Transverse colon (tissue), 4 donors: ENCODE measurements at regions not wholly inside any gene's neighbourhood (a gene's known extent, or its start where the extent isn't known, plus 50 kb on each side); places are given as distances from the start of the nearest gene placed in this dataset.

Experiments used
- EP300 ChIP-seq: sonication (generic); formaldehyde crosslinking; IDR thresholded peaks from one replicate; pipeline ENCODE4 v1.6.1; 2017; ENCODE audit warnings: antibody characterized with exemption, low read depth
- POLR2AphosphoS5 ChIP-seq, 3 donors: sonication (generic); formaldehyde crosslinking; IDR thresholded peaks; one replicate each; pipeline ENCODE4 v1.6.1; 2016; ENCODE audit warnings: antibody characterized with exemption in 3 of 3
- TF ChIP-seq, protein P1 (sequence below), 5 experiments: fragments of 200-600 bp in 3 of 5; fragments of 450-650 bp in 2 of 5; sonication (generic) in 3 of 5; IDR thresholded peaks; 1 replicate in 2 of 5; 2 replicates in 3 of 5; pipeline ENCODE4 v1.5.1; 2016 to 2017; ENCODE audit warnings: antibody characterized with exemption in 5 of 5, inconsistent platforms in 3 of 5, mild to moderate bottlenecking in 2 of 5, moderate library complexity in 1 of 5

DNA sequence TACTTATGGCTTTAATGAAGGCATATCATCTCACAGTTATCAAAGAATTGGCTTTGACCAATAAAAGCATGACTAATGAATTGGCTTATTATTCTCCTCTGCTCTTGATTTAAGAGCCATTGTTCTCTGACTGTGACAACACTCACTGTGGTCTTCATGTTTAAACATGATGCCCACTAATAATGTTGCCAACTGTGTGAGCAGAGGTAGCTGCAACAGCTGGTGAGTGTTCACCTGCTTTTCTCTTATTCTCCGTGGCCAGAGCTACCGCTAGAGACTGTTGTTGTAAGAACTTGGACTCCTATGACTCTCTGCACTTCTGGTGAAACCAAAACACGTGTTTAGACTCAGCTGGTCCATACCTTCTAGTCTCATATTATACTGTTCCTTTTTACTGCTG is 335.9 kb downstream of the XPNPEP1 start:
- TF ChIP-seq, protein P1, sequence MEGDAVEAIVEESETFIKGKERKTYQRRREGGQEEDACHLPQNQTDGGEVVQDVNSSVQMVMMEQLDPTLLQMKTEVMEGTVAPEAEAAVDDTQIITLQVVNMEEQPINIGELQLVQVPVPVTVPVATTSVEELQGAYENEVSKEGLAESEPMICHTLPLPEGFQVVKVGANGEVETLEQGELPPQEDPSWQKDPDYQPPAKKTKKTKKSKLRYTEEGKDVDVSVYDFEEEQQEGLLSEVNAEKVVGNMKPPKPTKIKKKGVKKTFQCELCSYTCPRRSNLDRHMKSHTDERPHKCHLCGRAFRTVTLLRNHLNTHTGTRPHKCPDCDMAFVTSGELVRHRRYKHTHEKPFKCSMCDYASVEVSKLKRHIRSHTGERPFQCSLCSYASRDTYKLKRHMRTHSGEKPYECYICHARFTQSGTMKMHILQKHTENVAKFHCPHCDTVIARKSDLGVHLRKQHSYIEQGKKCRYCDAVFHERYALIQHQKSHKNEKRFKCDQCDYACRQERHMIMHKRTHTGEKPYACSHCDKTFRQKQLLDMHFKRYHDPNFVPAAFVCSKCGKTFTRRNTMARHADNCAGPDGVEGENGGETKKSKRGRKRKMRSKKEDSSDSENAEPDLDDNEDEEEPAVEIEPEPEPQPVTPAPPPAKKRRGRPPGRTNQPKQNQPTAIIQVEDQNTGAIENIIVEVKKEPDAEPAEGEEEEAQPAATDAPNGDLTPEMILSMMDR (IDR thresholded peaks at IDR 0.05): no peak
- TF ChIP-seq POLR2AphosphoS5 (IDR thresholded peaks at IDR 0.05) (no peak), EP300 (no peak)
